H4 (cell line): ENCODE measurements at regions not wholly inside any gene's neighbourhood (a gene's known extent, or its start where the extent isn't known, plus 50 kb on each side); places are given as distances from the start of the nearest gene placed in this dataset.

Source experiments
- DNase-seq: peaks from one replicate; pipeline ENCODE4 v3.0.0-alpha.2; 2015; ENCODE audit warnings: low spot score

DNA sequence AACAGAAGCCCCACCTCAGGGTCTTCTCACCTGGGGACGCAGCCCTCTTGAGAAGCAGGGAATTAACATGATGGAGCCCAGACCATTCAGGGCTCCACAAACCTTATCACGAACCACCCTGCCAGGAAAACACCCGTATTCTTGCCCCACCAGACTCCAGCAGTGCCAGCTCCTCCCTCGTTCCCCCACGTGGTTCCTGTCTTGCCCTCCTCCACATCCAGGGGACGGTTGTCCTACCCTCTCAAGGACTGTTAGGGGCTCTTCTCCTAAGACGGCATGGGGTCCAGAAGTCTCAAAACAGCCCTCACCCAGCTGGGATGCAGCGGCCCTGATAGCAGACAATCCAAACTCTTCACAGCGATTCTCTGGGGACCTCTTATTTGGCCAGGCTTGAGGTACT lies 372.2 kb upstream of the HS6ST1 start:
- DNase-seq = no peak

- DNase-seq = no peak
These were observed 372.9 kb upstream of the HS6ST1 start for GRCh38 chr2:128691526-128691925.

- no peak for DNase-seq
These were observed 374.5 kb upstream of the HS6ST1 start for GRCh38 chr2:128692895-128693742.

GRCh38 chr2:128693743-128694029 lies 375.0 kb upstream of the HS6ST1 start:
- no peak for DNase-seq

DNA sequence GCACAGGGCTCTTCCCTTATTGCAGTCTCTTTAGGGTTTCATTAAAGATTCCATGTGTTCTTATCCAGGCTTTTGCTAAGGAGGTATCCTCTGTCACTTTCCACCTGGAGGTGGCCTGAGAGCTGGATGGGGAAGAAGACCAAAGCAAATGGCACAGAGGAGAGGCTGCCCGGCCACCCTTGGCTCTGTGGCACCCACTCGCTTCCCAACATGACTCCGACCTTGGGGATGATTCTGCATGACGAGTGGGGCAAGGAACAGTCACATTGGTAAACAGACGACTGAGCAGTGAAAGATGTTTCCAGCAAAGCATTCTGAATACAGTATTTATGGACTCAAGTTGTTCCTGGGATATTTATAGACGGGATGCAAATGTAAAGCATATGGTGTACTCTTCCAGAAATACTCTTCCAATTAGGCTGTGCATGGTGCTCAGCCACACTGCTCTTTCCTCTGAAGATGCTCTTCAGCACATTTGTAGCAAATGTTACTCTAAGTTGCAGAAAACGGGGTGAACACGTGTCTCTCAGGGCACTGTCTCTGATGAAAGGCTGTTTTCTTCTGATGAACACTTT lies 377.1 kb upstream of the HS6ST1 start:
- DNase-seq = no peak

DNA sequence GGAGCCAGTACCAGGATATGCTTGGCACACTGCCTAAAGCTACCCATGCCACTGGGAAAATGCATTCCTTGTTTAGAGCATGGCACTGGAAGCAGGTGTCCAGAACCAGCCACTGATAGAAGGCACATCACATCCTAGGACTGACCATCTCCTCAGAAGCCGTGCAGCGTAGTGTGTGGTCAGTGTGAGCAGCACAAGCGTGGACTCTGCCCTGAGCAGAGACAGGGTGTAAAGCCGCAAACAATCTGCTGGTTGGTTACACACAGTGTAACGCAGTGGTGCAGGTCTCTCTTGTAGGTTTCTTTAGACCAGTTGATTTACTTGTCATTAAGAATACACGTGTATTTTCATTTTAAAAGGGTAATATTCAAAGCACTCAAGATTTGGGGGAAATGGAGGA lies 377.8 kb upstream of the HS6ST1 start:
- no peak for DNase-seq

DNA sequence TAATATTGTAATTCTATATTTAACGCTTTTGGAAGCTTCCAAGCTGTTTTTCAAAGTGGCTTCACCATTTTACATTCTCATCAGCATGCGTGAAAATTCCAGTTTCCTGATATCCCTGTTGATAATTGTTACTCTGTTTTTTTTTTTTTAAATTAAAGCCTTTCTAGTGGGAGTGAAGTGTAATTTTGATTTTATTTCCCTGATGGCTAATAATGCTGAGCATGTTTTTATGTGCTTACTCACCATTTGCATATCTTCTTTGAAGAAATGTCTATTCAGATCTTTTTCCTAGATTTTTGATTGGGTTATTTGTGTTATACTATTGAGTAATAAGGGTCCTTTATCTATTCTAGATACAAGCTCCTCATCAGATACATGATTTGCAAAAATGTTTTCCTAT lies 382.8 kb upstream of the HS6ST1 start:
- DNase-seq = no peak

DNA sequence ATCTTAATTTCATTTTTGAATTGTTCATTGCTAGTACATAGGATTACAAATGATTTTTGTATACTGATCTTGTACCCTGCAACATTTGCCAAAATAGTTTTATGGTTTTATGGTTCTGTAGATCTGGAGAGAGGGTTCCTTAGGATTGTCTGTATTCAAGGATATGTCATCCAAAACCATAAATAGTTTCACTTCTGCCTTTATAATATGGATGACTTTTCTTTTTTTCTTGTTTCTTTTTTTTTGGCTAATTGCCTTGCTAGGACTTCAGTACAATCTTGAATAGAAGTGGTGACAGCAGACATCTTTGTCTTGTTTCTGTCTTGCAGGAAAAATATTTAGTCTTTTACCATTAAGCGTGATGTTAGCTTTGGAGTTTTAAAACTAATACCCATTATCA lies 383.9 kb upstream of the HS6ST1 start:
- DNase-seq = no peak

DNA sequence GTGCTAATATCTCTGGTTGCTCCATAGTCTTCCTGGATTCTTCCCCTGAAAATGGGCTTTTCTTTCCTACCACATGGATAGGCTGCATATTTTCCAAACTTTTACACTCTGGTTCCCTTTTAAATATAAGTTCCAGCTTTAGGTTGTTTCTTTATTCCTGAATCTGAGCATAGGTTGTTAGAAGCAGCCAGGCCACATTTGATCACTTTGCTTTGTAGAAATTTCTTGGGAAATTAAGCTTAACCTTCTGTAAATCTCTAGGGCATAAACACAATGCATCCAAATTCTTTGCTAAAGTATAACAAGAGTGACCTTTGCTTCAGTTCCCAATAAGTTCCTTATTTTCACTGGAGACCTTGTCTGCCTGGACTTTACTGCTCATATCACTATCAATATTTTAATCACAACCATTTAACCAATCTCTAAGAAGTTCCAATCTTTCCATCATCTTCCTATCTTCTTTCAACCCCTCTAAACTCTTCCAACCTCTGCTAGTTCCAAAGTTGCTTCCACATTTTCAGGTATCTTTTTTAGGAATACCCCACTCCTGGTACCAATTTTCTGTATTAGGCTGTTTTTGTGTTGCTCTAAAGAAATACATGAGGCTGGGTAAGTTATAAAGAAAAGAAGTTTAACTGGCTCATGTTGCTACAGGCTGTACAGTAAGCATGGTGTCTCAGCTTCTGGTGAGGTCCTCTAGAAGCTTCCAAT lies 389.6 kb upstream of the HS6ST1 start:
- no peak for DNase-seq

DNA sequence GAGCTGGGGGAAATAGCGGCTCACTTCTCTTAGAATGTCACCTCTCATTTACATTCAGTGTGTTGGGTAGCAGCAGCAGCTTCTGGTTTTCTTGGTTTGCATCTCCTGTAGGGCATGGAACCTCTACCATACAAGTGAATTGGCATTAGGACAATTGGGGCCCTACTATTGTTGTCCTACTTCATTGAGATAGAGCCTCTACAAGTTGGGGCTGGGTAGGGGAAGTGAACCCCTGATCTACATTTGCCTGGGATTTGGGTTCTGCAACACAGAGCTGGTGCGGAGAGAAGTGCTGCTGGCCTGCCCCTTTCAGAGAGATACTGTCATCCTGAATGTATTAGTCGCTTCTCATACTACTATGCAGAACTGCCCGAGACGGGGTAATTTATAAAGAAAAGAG lies 391.6 kb upstream of the HS6ST1 start:
- no peak for DNase-seq

DNA sequence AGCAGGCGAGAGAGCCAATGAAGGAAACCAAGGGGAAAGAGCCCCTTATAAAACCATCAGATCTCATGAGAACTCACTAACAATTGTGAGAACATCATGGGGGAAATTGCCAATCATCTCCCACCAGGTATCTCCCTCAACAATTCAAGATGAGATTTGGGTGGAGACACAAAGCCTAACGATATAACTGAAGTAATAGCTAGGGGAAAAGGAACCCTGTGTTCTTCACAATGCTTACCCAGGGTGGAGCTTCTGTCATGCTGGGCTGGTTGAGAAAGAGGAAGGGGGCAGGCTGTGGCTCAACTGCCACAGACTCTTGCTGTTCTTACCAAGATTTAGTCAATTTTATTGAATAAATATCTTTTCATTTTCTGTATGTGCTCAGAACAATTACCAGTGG lies 392.1 kb upstream of the HS6ST1 start:
- DNase-seq = no peak

- no peak for DNase-seq
These were observed 395.6 kb upstream of the HS6ST1 start for GRCh38 chr2:128714285-128714684.

DNA sequence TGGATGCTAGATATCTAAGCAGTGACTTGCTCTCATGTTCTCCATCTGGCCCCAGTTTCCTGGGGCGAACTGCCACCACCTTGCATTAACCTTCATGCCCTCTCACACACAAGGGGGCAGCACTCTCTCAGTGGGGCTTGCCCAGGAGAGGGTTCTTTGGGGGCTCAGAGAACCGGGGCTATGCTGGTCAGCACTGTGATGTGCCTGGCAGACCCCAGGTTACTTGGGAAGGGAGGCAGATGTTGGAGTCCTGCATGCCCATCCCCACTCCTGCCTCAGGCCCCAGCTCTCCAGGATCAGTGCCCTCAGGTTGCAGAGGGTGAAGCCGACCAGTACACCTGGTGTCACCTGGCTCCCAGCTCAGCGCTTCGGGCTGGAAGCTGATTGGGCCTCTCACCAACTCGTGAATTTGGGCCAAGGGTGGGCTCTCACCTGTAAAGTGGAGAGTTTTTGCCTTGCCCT lies 396.2 kb upstream of the HS6ST1 start:
- DNase-seq = no peak

DNA sequence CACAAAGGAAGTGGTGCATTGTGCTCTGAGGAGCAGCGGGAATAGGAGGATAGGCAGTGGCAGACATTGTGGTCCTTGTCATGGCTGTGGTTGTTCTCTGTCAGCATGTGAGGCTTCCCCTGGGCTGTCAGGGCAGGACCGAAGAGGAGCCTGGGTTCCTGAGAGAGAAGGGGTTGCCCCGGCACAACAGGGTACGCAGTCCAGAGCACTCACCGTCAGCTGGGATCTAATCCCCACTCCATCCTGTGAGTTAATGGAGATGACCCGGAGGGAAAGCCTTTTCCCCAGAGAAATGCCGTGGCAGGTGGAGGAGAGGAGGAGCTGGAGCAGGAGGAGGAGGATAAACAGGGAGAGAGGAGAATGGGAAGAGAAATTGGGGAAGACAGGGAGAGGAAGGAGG lies 396.7 kb upstream of the HS6ST1 start:
- no peak for DNase-seq

DNA sequence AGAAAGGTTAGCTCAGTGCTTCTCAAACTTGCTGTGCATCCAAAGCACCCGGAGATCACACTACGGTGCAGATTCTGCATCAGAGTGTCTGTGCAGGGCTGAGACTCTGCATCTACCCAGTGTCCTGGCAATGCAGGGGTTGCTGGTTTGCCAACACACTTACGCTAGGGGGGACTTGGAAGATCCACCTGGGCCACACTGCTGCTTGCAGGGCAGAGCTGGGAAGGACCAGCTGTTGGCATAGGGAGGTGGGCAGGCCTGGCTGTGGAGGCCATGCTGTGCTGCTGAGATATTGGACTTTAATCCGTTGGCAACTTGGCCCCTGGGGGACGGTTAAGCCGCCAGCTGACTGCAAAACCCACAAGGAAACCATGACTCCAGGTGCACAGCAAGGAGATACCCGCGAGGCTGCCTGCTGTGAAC lies 397.6 kb upstream of the HS6ST1 start:
- no peak for DNase-seq

DNA sequence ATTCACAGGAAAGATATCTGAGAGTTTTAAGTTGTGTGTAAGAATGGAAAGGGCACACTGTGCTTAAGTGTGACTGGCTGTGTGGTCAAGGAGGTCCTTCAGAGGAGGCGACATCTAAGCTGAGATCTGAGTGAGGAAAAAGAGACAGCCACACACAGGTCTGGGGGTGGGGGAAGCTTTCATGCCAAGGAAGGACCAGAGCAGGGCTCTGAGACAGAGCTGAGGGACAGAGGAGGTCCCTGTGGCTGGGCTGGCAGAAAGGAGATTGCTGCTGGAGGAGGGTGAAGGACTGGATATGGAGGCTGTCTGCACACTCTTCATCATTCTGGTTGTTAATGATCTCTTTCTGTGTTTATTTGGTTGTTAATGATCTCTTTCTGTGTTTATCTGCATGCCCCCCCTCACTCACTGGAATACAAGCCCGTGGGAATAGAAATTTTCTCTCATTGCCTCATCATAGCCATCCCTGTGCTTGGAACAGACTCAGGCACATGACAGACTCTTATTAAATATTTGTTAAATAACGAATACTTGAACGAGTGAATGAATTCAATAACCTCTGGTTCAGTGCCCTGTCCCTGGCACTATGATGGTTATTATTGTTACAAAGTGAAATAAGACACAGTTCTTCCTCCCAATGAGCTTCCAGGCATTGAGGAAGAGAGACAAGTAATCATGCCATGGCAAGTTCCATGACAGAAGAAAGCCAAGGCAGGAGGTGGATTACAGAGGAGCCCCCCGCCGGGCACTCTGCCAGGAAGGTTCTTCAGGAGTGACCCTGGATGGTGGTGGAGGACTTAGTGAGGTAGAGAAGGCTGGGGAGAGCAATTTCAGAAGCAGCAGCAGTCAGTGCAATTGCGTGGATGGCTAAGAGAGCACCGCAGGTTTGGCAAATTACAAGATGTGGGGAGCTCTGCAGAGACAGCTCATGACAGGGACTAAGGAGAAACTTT lies 399.4 kb upstream of the HS6ST1 start:
- DNase-seq = no peak

DNA sequence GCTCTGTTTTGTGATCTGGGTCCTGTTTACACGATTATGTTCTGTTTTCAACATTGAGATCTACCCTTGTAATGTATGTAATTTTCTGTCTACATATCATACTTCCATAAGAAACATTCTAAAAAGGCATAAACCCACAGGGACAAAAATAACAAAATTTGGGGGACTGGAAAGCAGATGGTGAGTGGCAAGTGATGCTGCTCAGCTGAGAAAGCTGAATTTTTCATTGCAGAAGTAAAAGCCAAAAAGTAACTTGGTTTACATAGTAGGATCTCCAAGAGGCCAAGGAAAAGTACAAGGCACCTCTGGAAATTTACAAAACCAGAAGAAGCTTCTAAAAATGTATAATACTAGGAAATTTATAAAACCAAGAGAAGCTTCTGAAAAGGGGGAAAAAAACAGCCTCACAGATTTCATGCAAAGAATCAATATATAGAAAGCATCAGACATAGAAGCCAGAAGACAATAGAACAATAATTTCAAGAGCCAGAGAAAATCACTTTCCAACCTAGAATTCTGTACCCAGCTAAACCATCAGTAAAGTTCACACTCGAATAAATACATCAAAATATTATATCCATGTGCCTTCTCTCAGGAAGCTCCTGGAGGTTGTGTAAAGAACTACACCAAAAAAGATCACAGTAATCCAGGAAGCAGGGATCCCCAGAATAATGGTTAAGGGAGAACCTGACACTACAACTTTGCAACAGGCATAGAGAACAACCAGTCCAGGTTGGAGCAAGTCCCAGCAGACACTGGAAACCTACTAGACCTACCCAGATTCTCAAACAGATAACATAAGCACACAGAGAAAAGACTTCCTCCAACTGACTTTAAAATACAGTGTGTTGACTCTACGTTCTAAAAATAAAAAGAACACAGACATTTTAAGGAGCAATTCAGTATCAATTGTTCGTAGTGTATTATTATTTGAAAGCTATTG lies 401.7 kb upstream of the HS6ST1 start:
- no peak for DNase-seq

- no peak for DNase-seq
These were observed 402.4 kb upstream of the HS6ST1 start for GRCh38 chr2:128721096-128721495.

- DNase-seq = no peak
These were observed 403.8 kb upstream of the HS6ST1 start for GRCh38 chr2:128722489-128722888.

- DNase-seq = no peak
These were observed 405.9 kb upstream of the HS6ST1 start for GRCh38 chr2:128724547-128724946.

GRCh38 chr2:128724972-128725371 lies 406.3 kb upstream of the HS6ST1 start:
- no peak for DNase-seq
